HG03575 (cell line): ENCODE measurements at regions not wholly inside any gene's neighbourhood (a gene's known extent, or its start where the extent isn't known, plus 50 kb on each side); places are given as distances from the start of the nearest gene placed in this dataset.

ENCODE experiments used
- ATAC-seq: cut with Tn5 transposase; IDR thresholded peaks from one replicate; pipeline ENCODE4 v1.9.1; 2021; ENCODE audit not compliant: unreplicated experiment, insufficient number of reproducible peaks, low FRiP score; ENCODE audit errors: extremely low read depth

GRCh38 chr4:138899999-138900398, 115.6 kb upstream of the NOCT start:
- ATAC-seq = no peak

GRCh38 chr4:138898282-138898681, 117.3 kb upstream of the NOCT start:
- no peak for ATAC-seq

- ATAC-seq = no peak
Measured at GRCh38 chr4:138897811-138898226, 117.8 kb upstream of the NOCT start.

- no peak for ATAC-seq
Measured at GRCh38 chr4:138894709-138895108, 120.9 kb upstream of the NOCT start.

- no peak for ATAC-seq
Measured at GRCh38 chr4:138894011-138894410, 121.6 kb upstream of the NOCT start.

- ATAC-seq = no peak
Measured at GRCh38 chr4:138892483-138893407, 122.8 kb upstream of the NOCT start.

GRCh38 chr4:138891631-138892031, 124.0 kb upstream of the NOCT start:
- no peak for ATAC-seq

- ATAC-seq = no peak
Measured at GRCh38 chr4:138890891-138891570, 124.5 kb upstream of the NOCT start.

- ATAC-seq = no peak
Measured at GRCh38 chr4:138889216-138889615, 126.4 kb upstream of the NOCT start.

GRCh38 chr4:138887741-138888140, 127.8 kb upstream of the NOCT start:
- ATAC-seq = no peak

- ATAC-seq = no peak
Measured at GRCh38 chr4:138887341-138887740, 128.2 kb upstream of the NOCT start.

- no peak for ATAC-seq
Measured at GRCh38 chr4:138879757-138880156, 135.8 kb upstream of the NOCT start.

GRCh38 chr4:138875891-138876608, 139.5 kb upstream of the NOCT start:
- no peak for ATAC-seq

GRCh38 chr4:138871555-138871875, 144.1 kb upstream of the NOCT start:
- no peak for ATAC-seq

- no peak for ATAC-seq
Measured at GRCh38 chr4:138870737-138871554, 144.6 kb upstream of the NOCT start.

- no peak for ATAC-seq
Measured at GRCh38 chr4:138869631-138870030, 145.9 kb upstream of the NOCT start.

GRCh38 chr4:138869165-138869564, 146.4 kb upstream of the NOCT start:
- ATAC-seq = no peak

- no peak for ATAC-seq
Measured at GRCh38 chr4:138868562-138868961, 147.0 kb upstream of the NOCT start.

- ATAC-seq = no peak
Measured at GRCh38 chr4:138867404-138867803, 148.2 kb upstream of the NOCT start.
